ENCODE measurements at regions not wholly inside any gene's neighbourhood (a gene's known extent, or its start where the extent isn't known, plus 50 kb on each side); places are given as distances from the start of the nearest gene placed in this dataset.

DNA sequence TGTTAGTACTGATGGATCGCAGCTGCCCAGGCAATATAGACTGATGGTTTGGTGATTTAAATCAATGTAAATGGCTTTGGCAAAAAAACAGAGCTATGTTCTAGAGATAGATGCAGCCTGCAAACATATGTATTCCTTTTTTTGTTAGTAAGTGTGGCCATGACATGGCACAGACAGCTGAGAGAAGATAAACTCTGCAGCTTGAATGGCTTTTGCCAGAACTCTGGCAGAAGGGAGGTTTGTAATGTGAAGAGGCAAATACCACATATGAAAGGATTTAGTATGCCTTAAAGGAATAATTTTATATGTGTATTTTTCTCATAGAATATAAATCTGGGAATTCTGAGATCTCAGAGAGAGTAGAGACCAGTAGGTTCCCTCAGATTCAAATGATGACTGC lies 340.2 kb upstream of the DMAC1 start:
- Histone ChIP-seq H3K9me3 (ENCODE audit: control insufficient read depth, insufficient read depth, low read depth, low read length) (no peaks in the 10 kb centered on the region), H4K20me1 (ENCODE audit: control insufficient read depth, extremely low read depth, insufficient read depth, low read length) (no peaks in the 10 kb centered on the region), H3K27ac (ENCODE audit: insufficient read depth, low read length) (no peak overlapping the region), H3K36me3 (ENCODE audit: control insufficient read depth, insufficient read depth, low read length) (no peaks in the 10 kb centered on the region), H3K4me3 (replicated peaks in 1 of 4; ENCODE audit: control extremely low read depth in 1 of 4, insufficient read depth in 1 of 4, low read depth in 3 of 4, low read length in 4 of 4) (no peak overlapping the region), H3K27me3 (ENCODE audit: control insufficient read depth, insufficient read depth, low read length) (no peaks in the 10 kb centered on the region), H3K79me2 (ENCODE audit: control insufficient read depth, insufficient read depth, low read length) (no peaks in the 10 kb centered on the region), H3K4me1 (ENCODE audit: control insufficient read depth, extremely low read depth, insufficient read depth, low read length) (no peaks in the 10 kb centered on the region), H3K4me2 (ENCODE audit: extremely low read depth, insufficient read depth, low read length) (no peak overlapping the region), H3K9ac (ENCODE audit: insufficient read depth, low read length) (no peak overlapping the region), H2AFZ (ENCODE audit: low read length) (no peak overlapping the region)
- no peak for DNase-seq (ENCODE audit: low read depth in 2 of 2)
- TF ChIP-seq EZH2 (IDR thresholded peaks at IDR 0.05; ENCODE audit: low read length, missing control alignments), result no peak
- TF ChIP-seq, protein P1, sequence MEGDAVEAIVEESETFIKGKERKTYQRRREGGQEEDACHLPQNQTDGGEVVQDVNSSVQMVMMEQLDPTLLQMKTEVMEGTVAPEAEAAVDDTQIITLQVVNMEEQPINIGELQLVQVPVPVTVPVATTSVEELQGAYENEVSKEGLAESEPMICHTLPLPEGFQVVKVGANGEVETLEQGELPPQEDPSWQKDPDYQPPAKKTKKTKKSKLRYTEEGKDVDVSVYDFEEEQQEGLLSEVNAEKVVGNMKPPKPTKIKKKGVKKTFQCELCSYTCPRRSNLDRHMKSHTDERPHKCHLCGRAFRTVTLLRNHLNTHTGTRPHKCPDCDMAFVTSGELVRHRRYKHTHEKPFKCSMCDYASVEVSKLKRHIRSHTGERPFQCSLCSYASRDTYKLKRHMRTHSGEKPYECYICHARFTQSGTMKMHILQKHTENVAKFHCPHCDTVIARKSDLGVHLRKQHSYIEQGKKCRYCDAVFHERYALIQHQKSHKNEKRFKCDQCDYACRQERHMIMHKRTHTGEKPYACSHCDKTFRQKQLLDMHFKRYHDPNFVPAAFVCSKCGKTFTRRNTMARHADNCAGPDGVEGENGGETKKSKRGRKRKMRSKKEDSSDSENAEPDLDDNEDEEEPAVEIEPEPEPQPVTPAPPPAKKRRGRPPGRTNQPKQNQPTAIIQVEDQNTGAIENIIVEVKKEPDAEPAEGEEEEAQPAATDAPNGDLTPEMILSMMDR (conservative IDR thresholded peaks at IDR 0.05 in 1 of 2, IDR thresholded peaks at IDR 0.05 in 1 of 2; ENCODE audit: low read depth in 1 of 2, low read length in 2 of 2), result no peak

DNA sequence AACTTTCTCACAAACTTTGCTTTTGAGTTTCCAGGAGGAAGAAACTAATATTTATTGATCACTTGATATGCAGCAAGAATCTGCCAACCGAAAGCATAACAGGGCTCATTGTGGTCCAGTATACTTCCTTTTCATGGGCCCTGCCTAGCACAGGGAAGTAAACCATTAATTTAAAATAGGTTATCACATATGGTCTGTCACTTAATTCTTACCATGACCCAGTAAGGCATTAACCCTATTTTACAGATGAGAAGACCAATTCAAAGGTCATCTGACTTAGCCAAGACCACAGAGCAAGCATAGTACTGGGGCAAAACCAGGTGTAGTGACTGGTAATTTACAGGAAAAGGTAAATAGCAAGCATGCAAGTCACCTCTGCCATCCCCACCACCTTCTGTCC lies 336.9 kb upstream of the DMAC1 start:
- no peak overlapping the region for H3K4me3 ChIP-seq (replicated peaks in 1 of 4; ENCODE audit: control extremely low read depth in 1 of 4, insufficient read depth in 1 of 4, low read depth in 3 of 4, low read length in 4 of 4)
- no peaks in the 10 kb centered on the region for H3K4me1 ChIP-seq (ENCODE audit: control insufficient read depth, extremely low read depth, insufficient read depth, low read length)
- H3K9ac ChIP-seq (ENCODE audit: insufficient read depth, low read length), result no peak overlapping the region
- no peaks in the 10 kb centered on the region for H3K36me3 ChIP-seq (ENCODE audit: control insufficient read depth, insufficient read depth, low read length)
- no peaks in the 10 kb centered on the region for H4K20me1 ChIP-seq (ENCODE audit: control insufficient read depth, extremely low read depth, insufficient read depth, low read length)
- no peaks in the 10 kb centered on the region for H3K27me3 ChIP-seq (ENCODE audit: control insufficient read depth, insufficient read depth, low read length)
- no peaks in the 10 kb centered on the region for H3K79me2 ChIP-seq (ENCODE audit: control insufficient read depth, insufficient read depth, low read length)
- TF ChIP-seq, protein P1 (conservative IDR thresholded peaks at IDR 0.05 in 1 of 2, IDR thresholded peaks at IDR 0.05 in 1 of 2; ENCODE audit: low read depth in 1 of 2, low read length in 2 of 2), result no peak
- no peak for TF ChIP-seq EZH2 (IDR thresholded peaks at IDR 0.05; ENCODE audit: low read length, missing control alignments)
- DNase-seq (ENCODE audit: low read depth in 2 of 2), result no peak
- H2AFZ ChIP-seq (ENCODE audit: low read length), result no peak overlapping the region
- H3K4me2 ChIP-seq (ENCODE audit: extremely low read depth, insufficient read depth, low read length), result no peak overlapping the region
- H3K9me3 ChIP-seq (ENCODE audit: control insufficient read depth, insufficient read depth, low read depth, low read length), result no peaks in the 10 kb centered on the region
- H3K27ac ChIP-seq (ENCODE audit: insufficient read depth, low read length), result no peak overlapping the region

DNA sequence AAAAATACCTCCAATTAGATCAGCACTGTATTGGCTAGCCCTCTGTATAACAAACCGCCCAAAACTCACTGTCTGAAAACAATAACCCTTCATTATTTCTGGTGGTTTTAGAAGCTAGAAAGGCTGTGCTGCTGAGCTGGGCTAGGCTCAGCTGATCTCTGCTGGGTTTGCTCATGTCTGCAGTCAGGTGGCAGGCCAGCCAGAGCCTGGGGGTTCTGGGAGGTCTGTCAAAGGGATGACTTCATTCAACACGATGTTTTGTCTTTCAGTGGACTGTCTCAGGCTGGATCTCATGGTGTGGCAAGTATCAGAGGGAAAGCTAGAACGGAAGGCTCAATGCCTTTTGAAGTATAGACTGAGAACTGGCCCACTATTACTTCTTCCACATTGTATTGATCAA lies 335.1 kb upstream of the DMAC1 start:
- TF ChIP-seq, protein P1 (conservative IDR thresholded peaks at IDR 0.05 in 1 of 2, IDR thresholded peaks at IDR 0.05 in 1 of 2; ENCODE audit: low read depth in 1 of 2, low read length in 2 of 2), result no peak
- TF ChIP-seq EZH2 (IDR thresholded peaks at IDR 0.05; ENCODE audit: low read length, missing control alignments), result no peak

More for the DNA sequence above, 335.1 kb upstream of the DMAC1 start:
- no peaks in the 10 kb centered on the region for H3K9me3 ChIP-seq (ENCODE audit: control insufficient read depth, insufficient read depth, low read depth, low read length)
- no peaks in the 10 kb centered on the region for H3K36me3 ChIP-seq (ENCODE audit: control insufficient read depth, insufficient read depth, low read length)
- H3K79me2 ChIP-seq (ENCODE audit: control insufficient read depth, insufficient read depth, low read length), result no peaks in the 10 kb centered on the region
- H3K27ac ChIP-seq (ENCODE audit: insufficient read depth, low read length), result no peak overlapping the region
- no peak overlapping the region for H3K4me2 ChIP-seq (ENCODE audit: extremely low read depth, insufficient read depth, low read length)
- no peak overlapping the region for H3K9ac ChIP-seq (ENCODE audit: insufficient read depth, low read length)
- H2AFZ ChIP-seq (ENCODE audit: low read length), result no peak overlapping the region
- no peak overlapping the region for H3K4me3 ChIP-seq (replicated peaks in 1 of 4; ENCODE audit: control extremely low read depth in 1 of 4, insufficient read depth in 1 of 4, low read depth in 3 of 4, low read length in 4 of 4)
- no peak for DNase-seq (ENCODE audit: low read depth in 2 of 2)
- H3K4me1 ChIP-seq (ENCODE audit: control insufficient read depth, extremely low read depth, insufficient read depth, low read length), result no peaks in the 10 kb centered on the region
- H4K20me1 ChIP-seq (ENCODE audit: control insufficient read depth, extremely low read depth, insufficient read depth, low read length), result no peaks in the 10 kb centered on the region
- H3K27me3 ChIP-seq (ENCODE audit: control insufficient read depth, insufficient read depth, low read length), result no peaks in the 10 kb centered on the region
